AG08396 (cell line): ENCODE measurements at regions not wholly inside any gene's neighbourhood (a gene's known extent, or its start where the extent isn't known, plus 50 kb on each side); places are given as distances from the start of the nearest gene placed in this dataset.
A peak's percentile ranks its signal among the peaks of the same experiment; 100 is the strongest.

Experiments used
- DNase-seq: peaks from one replicate; pipeline ENCODE4 v3.0.0; 2012; ENCODE audit warnings: low spot score, mixed read lengths

DNA sequence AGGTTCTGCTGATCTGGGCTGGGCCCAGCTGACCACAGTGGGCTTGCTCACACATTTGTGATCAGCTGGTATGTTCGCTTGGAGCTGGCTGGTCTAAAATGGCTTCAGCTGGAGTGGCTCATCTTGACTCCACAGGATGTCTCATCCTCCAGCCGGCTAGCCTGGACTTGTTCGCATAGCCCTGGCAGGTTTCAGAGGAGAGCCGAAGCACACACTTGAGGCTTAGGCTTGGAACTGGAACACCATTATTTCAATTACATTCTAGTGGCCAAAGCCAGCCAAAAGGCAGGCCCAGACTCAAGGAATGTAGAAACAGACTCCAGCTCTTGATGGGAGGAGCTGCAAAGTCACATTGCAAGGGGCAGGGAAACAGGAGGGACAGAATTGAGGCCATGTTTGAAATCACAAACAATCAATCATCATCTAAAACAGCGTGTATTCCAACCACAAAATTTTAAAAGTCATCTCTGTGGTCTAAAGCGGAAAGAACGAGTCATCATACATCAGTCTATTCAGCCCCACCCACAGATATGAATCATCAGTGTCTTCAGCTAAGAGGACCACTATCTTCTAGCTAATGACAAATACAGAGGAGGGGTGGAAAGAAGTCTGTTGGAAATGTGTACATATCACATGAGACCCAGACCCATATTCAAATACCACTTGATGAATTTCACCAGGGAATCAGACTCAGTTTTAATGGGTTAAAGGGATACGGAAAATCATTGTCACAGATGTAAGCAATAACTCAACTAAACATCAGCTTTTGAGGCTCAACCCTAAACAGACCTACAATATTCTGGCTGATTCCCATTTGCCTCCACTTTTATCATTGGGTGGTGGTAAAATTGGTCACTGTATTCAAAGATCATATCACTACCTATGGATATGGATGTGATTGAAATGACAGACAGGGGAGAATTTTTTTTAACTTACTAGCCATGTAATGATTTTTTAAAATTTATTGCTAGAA is 139.0 kb upstream of the MKLN1 start:
- peak; percentile 63 for DNase-seq

DNA sequence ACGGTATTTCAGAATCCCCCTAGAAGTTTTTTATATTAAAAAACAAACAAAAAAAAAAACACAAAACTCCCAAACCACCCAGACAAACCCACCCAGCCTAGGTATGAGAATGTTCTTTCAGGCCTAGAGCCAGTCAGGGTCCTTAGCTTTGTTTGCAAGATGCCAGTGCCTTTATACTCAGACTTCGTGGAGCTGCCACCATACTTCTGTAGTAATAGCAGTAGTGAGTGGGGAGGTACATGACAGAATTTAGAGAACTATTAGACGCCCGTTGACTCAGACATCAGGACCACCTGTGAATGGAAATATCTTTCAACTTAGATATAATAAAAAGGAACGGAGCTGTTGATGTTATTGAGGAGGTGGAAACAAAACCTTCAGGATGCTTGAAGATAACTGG is 138.2 kb upstream of the MKLN1 start:
- no peak for DNase-seq

DNA sequence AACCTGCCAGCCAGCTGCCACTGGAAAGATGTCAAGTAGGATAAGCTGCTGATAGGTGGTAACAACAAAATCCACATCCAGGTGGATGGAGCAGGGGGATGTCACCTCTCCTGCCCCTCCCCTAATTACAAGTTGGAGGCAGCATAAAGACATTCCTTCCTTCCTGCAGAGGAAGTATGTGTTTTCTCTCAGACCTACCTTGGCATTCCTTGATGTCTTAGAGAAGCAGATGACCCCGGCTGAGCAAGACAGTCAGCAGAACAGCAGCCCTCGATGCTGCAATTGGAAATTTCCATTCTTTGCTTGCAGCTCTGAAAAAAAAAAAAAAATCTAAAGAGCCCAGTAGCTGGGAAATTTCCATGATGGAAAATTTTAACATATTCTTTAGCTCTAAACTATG is 137.5 kb upstream of the MKLN1 start:
- no peak for DNase-seq

DNA sequence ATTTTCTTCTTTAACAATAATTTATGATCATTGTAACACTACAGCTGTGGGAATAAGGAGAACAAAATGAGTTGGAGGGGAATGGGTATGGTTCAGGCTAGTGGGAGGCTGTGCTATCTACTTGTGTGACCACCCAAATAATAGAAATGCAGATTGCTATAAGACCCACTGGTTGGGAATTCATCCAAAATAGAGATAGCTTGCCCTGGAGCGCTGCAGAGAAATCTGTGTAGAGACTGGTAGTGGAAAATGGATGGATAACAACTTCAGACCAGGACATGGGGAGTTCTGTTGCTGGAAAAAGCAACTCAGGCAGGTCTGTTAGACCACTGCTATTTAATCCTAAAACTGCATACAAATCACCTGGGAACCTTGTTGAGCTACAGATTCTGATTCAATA is 137.1 kb upstream of the MKLN1 start:
- DNase-seq = no peak

DNA sequence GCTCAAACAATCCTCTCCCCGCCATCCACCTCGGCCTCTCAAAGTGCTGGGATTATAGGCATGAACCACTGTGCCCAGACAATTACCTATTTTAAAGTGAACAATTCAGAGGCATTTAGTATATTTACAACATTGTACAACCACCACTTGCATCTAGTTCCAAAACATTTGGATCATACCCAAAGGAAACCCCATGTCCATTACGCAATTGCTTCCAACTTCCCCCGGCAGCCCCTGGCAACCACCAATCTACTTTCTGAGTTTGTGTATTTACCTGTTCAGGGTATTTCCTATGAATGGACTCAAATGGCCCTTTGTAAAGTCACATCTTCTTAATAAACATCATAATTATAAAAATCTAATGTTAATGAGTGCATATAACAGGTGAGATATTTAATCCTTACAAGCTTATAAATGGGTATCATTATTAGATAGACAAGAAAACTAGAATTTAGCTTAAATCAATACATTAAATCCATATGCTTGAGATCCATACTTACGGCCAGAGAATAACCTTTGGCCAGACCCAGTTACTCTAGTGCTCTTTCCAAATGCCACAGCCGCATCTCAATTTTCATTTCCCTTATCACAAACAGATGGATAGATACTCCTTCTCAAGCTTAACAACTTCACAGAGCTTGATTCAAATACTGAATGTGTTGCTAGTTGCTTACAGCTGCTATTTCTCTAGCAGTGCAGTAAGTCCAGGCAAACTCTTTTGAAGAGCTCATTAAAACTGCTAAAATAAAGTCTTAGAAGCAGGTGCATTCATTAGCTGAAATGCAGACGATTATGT is 133.4 kb upstream of the MKLN1 start:
- no peak for DNase-seq

DNA sequence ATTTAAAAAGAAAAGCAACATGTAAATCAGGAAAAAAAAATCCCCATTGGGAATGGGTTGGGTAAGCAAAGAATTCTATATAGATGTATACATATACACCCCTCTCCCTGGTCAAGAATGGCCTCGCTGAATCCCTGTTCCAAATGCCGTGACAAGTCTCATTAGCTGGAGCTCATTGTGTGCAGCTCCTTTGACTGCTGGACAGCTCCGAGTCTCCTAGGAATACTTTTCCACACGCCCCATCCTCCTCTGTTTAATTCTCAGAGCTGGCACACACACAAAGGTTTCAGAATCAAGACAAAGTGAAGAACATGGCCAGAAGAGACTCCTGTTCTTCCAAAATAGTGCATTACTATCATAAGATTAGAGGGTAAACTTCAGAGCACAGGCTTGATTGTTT is 130.9 kb upstream of the MKLN1 start:
- DNase-seq = peak; percentile 41

DNA sequence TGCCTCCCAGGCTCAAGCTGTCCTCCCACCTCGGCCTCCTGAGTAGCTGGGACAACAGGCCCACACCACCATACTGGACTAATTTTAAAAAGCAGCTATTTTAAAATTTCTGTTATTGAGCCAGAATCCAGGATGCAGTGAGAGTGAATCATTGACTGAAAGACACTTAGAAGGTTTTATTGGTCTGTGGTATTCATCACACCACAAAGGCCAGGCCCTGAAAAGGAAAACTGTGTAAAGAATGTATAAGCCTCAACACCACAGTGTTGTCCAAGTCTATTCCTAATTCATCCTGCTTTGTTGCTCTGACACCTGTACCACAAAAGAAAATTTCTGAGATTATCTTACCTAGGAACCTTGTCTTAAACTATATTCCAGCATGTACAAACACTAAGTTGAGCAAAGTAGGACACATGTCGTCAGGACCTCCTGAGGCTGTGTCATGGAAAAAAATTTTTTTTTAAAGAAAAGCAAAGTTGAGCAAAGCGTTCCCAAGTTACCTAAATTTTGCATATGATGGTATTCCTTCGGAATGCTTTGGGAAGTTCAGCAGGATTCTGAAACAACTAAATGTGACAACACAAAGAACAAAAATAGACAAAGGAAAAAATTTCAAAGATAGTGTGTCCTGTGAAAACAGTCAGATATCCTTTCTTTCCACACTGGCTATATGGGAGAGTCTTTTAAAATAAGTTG is 129.6 kb upstream of the MKLN1 start:
- DNase-seq = no peak

DNA sequence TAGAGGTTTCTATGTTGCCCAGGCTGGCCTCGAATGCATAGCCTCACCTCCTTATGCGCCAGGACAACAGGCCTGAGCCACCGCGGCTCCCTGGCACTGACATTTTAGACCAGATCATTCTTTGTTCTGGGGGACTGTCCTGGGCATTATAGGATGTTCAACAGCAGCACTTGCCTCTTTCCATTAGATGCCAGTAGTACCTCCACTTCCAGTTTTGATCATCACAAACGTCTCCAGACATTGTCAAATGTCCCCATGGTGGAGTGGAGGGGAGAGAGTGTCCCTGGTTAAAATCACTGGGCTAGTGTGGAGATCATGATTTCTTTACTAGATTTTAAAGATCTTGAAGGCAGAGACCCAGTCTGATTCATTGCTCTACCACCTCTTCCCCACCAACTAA is 125.2 kb upstream of the MKLN1 start:
- no peak for DNase-seq

DNA sequence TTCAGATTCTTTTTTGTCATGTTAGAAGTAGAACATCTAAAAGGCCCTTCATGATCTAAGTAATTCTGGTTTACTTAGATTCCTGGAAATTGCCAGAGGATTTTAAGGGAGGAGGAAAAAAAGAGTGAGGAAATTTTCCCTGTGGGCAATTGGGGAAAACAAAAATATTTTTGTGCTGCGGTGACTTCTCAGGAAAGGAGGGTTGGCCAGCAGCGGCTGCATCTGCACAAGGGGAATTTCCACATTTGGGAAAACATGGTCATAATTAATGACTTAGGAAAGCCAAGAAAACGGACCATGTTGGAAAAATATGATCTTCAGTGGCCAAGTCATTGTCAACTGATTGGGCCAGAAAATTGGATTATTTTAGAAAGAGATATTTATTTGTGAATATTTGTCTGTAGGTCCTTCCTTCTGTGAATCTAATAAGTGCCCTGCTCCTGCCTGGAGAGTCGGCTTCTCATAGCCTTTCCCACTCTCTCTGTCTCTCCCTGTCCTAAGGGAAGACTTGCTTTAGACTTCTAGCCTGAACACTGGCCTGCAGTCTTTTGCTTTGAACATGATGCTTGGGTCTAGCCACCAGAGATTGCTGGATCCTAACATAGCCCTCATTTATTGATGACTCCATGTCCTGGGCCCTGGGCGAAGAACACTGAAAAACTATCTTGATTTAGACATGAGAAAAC is 124.2 kb upstream of the MKLN1 start:
- no peak for DNase-seq

DNA sequence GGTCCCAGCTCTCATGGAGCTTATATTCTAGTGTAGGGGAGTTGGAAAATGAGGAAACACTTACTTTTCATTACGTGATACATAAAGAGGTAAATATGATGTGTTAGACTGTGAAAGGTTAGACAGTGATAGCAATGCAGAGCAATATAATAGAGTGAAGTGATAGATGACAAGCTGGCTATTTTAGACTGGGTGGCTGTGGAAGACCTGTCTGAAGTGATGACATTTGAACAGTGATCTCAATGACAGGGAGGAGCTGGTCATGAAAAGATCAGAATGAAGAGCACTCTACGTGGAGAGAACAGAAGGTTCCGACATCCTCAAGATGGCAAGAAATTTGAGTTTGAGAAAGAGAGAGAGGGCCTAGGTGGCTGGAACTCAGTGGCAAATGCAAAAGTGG is 118.9 kb upstream of the MKLN1 start:
- no peak for DNase-seq

DNA sequence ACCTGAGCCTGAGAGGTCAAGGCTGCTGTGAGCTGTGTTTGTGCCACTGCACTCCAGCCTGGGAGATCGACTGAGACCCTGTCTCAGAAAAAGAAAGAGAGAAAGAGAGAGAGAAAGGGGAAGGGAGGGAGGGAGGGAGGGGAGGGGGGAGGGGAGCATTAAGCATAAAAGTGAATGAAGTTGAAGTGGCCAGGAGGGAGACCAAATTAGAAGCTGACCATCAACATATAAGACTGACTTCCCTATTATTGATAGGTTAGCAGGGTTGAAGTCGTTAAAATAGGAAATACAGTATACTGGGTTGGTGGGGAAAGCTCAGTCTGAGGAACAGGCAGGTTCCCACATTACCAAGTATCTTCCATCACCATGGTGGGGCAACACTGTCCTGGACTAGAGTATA is 117.1 kb upstream of the MKLN1 start:
- DNase-seq = no peak

DNA sequence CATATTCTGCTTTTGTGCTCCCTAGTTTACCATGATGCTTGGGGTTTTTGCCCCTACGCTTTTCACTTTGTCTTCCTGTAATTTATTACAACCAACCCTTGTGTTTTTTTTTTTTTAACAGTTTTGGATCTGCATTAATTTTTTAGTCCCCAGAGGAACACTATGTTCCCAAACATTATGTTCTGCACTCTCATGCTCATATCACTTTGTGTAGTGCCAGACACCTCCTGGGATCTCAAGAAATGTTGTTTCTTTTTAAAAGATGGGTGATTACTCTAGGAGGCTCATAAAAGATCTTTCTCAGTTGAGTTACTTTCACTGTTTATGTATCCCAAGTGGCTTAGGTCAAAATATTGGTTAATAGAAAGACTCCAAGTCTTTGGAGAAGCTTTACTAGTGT is 116.2 kb upstream of the MKLN1 start:
- DNase-seq = no peak

DNA sequence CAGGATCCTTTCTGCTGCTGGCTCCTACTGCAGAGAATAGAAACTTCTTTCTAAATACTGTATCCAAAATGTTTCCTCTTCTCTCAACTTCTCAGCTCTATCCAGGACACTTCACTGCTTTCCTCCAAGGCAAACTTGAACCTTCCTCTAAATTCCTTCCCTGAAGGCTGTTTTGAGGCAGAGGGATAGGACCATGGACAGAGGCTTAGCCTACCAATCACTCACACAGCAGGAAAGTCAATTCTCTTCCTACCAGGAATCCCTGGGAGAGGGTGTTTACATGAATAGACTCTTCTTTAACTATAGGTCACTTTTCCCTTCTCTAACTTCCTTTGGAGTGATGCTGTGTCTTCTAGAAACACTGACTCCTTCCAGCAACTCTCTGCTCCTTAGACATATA is 115.6 kb upstream of the MKLN1 start:
- peak; percentile 51 for DNase-seq

DNA sequence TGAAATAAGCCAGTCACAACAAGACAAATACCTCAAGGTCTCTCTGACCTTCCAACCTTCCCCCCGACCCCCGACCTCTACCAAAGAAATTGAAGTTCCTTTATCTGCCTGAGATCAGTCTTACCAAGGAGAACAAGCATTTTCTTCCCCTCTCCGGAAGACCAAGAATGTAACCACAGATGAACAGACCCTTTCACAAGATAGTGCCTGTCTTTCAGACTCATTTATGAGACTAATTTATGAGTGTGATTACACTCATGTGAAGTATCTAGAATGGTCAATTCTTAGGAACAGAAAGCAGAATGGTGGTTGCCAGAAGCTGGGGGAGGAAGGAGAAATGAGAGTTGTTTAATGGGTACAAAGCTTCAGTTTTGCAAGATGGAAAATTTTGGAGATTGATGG is 108.9 kb upstream of the MKLN1 start:
- DNase-seq = no peak

DNA sequence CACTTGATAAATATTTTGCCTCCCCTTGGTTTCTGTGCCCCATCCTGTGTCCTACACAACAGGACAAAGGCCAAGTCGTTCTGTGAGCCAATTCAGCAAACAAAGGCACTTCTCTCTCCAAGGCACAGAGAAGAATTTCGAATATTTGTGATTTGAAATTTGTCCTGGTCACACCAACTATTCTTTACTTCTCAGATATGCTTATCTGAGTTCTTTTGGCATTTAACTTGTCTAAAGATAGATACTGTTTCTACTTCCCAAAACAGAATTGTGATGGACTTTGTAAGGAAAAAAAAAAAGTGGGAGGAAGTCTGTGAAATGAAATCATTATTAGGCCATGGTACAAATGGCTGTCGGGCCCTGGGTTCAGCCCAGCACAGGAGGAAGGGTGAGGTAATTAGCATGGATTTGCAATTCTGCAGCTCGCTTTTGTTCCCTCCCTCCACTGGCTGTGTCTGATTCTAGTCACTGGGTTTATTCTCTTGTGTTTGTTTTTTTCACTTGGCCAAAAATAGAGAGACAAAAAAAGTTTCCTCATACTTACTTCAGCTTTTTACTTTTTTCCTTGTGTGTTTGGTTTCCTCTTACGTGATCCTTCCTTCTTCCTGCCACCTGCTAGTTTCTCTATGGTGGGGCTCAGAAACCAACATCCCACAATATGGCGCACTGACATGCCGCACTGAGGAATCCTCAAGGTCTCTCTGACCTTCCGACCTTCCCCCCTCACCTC is 108.2 kb upstream of the MKLN1 start:
- no peak for DNase-seq

DNA sequence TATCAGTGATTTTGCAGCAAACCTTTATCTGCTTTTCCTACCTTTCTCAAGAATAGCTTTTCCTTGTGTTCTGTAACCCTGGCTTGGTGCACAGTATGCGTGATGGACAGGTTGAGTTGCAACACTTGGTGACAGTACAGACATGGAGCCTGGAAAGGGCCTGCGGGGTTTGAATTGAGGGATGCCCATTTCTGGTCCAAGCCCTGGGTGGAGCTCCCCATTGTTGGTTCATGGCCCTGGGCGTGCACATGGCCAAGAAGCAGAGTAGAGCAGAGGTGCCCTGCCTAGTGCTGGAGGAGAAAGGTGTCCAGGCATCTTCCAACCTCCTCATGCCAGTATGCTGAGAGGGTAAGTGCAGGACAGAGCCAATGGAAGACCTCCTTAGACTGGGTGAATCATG is 106.6 kb upstream of the MKLN1 start:
- DNase-seq = no peak

DNA sequence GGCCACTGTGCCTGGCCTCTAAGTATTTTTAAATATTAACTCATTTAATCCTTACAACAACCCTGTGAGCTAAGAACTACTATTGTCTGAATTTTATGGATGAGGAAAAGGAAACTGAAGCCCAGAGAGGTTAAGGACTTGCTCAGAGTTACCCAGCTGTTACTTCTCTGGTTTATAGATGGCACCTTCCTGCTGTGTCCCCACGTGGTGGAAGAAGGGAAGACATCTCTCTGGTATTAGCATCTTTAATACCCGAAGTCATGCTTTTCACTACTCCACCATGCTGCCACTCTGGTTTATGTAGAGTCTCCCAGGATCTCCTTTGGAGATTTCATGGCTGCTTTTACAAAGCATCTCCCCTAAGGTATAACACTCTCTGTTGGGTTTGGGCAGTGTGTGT is 105.5 kb upstream of the MKLN1 start:
- no peak for DNase-seq

DNA sequence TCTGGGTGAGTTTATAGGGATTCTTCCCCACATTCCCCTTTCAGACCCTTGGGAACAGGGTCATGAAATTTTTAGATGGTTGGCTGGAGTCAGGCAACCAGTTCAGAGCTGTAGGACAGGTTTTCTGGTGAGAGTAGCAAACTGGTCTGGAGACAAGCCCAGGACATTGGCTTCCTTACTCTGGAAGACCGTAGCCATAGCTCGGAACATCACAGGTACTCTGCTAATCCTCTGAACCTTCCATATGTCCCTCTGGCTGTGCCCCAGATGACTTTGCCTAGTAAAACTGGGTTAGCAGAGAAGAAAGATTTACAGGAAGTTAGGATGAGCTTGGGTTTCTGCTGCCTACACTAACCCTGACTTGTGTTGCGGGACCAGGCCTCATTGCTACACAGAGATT is 104.5 kb upstream of the MKLN1 start:
- no peak for DNase-seq

DNA sequence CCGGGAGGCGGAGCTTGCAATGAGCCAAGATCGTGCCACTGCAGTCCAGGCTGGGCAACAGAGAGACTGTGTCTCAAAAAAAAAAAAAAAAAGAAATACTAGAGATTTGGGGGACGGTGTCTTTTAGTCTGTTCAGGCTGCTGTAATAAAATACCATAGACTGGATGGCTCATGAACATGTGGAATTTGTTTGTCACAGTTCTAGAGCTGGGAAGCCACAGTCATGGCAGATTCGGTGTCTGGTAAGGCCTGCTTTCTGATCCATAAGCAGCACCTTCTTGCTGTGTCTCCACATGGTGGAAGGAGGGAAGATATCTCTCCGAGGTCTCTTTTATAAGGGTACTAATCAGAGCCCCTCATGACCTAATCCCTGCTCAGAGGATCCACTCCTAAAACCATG is 102.7 kb upstream of the MKLN1 start:
- no peak for DNase-seq

DNA sequence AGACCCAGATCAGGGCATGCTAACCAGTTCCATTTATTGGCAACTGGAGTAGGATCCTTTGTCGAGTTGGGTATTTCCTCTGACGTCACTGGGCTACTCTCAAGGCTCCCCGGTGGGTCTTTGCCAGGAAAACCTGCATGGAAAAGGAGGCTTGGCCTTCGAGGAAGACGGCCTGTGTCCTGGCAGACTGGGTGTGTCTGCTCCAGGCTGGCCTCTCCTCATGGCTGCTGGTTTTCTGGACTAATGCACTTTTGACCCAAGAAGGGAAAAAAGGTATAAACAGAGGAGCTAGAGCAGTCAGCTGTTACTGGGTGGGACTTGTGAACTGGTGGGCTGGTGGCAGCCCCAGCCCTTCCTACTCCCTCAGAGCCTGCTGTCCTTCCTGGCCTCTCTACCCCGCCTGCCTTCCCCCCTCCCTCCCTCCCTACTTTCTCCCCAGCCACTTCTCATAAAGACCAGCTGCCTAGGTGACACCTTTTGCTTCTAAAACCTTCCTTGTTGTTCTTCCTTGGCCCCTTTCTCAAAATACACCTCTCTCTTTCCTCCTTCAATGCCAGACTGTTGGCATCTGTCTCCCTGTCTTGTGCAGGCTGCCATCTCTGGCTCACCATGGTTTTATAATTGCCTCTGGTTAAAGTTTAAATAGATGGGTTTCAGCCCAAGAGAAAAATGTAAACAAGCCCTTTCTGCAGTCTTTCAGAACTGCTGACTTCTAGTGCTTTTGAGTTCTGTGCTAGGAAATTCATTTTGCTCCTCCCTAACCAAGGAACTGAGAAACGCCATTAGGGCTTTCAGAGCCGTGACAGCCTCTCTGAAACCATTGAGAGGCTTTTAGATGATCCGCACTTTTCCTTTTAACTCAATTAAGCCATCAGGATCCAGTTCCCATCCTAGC is 101.8 kb upstream of the MKLN1 start:
- DNase-seq = peak; percentile 48
